Omental fat pad (tissue), 3 donors: ENCODE measurements at regions not wholly inside any gene's neighbourhood (a gene's known extent, or its start where the extent isn't known, plus 50 kb on each side); places are given as distances from the start of the nearest gene placed in this dataset.

Experiments
- ATAC-seq: fragments of 150-250 bp; one replicate; pipeline ENCODE4 v1.9.1; 2016; ENCODE audit warnings: mild to moderate bottlenecking, moderate library complexity; ENCODE audit not compliant: low FRiP score
- DNase-seq: peaks from one replicate; pipeline ENCODE4 v3.0.0-alpha.2; 2019; ENCODE audit warnings: low spot score
- TF ChIP-seq, protein P1 (sequence below), 3 donors: fragments of 450-650 bp; IDR thresholded peaks; one replicate each; pipeline ENCODE4 v1.5.1; 2016 to 2017; ENCODE audit warnings: antibody characterized with exemption in 3 of 3, mild to moderate bottlenecking in 3 of 3, moderate library complexity in 2 of 3

DNA sequence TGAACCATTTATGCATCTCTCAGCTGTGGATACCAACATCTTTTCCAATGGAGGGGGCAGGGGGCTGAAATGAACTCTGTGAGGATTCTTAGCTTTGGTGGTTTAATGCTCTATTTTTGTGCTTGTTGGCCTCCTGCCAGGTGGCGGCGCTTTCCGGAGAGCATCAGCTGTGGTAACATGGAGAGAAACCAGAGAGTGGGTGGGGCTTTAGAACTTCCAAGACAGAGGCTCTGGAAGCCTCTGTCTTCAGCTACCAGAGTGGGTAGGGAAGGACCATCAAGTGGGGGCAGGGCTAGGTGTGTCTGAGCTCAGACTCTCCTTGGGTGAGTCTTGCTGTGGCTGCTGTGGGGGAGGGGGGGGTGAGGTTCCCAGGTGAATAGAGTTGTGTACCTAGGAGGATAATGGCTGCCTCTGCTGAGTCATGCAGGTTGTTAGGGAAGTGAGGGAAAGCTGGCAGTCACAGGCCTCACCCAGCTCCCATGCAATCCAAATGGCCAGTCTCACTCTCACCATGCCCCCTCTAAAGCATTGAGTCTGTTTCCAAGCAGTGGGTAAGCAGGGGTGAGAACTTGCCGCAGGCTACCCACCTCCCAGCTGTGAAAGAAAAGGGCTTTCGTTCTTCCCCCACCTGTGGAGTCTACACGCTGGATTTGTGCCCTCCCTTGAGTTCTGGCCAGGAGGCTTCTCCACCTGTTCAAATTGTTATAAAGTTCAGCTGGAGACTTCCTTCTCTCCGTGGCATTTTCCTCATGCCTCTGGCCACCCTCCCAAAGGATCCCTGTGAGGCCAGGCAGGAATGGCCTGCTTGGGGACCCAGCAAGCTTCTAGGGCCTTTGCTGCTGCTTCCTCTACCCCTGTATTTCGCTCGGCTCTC is 527.0 kb downstream of the NEBL start:
- DNase-seq = no peak
- TF ChIP-seq, protein P1, sequence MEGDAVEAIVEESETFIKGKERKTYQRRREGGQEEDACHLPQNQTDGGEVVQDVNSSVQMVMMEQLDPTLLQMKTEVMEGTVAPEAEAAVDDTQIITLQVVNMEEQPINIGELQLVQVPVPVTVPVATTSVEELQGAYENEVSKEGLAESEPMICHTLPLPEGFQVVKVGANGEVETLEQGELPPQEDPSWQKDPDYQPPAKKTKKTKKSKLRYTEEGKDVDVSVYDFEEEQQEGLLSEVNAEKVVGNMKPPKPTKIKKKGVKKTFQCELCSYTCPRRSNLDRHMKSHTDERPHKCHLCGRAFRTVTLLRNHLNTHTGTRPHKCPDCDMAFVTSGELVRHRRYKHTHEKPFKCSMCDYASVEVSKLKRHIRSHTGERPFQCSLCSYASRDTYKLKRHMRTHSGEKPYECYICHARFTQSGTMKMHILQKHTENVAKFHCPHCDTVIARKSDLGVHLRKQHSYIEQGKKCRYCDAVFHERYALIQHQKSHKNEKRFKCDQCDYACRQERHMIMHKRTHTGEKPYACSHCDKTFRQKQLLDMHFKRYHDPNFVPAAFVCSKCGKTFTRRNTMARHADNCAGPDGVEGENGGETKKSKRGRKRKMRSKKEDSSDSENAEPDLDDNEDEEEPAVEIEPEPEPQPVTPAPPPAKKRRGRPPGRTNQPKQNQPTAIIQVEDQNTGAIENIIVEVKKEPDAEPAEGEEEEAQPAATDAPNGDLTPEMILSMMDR (IDR thresholded peaks at IDR 0.05) = no peak
- ATAC-seq = no peak

DNA sequence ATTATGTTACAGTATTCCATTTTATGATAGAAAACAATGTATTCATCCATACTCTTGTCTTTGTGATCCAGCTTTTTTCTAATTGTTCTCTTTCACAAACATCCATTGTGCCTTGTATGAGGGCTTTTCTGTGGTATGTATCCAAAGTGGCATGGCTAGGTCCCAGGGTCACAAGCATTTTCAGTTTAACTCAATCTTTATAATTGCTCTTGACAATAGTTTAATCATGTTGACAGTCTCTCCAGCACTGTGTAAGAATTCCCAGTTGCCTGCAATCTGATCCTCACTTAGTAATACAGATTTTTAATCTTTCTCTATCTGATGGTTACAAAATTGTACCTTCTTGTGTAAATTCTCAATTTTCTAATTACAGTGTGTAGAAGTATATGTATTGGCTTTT is 533.4 kb downstream of the NEBL start:
- TF ChIP-seq, protein P1 (IDR thresholded peaks at IDR 0.05) = no peak
- ATAC-seq (no peak), DNase-seq (no peak)

DNA sequence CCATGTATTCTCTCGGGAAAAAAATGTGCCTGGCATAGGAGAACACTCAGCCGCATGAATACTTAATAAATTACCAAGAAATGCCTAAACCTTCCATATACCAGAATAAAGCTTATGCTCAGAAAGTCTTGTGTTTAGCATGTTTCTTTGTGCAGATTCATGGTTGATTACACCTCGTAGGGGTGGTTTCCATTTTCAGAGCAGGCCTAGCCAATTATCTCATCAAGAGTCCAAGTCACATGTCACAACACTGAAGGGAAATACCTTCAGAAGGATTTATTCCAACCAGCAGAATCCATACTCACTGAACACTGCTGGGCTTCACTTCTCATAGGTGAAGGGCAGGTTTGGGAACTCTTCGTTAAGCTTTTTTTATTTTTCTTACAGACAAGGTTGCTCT is 539.7 kb downstream of the PLXDC2 start:
- TF ChIP-seq, protein P1 (IDR thresholded peaks at IDR 0.05) = no peak
- ATAC-seq (no peak), DNase-seq (no peak)

DNA sequence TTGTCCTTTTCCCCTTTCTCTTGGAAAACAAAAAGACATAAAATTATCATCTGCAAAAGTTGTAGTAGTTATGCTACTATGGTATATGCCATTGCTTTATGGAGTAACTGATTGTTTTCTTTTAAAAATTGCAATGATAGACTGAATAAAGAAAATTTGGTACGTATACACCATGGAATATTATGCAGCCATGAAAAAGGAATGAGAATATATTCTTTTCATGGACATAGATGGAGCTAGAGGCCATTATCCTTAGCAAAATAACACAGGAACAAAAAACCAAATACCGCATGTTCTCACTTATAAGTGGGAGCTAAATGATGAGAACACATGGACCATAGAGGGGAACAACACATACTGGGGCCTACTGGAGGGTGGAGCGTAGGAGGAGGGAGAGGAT is 538.8 kb downstream of the PLXDC2 start:
- TF ChIP-seq, protein P1 (IDR thresholded peaks at IDR 0.05) = no peak
- no peak for ATAC-seq

DNA sequence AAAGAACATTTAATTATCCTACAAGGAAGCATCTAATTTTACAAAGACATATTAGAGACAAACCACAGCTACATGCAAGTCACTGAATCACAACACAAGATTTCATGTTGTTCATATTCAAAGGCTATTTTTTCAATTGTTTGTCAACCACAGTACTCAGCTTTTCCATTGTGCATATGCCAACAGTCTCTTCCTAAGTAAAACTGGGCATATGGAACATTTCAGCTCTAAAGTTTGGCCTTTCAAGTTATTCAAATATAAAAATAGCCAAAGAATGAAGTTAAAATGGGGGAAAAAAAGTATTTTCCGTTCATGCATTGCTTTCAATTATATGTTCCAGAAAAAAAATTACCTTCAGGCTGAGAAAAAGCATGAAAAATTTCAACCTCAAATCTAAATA is 537.9 kb downstream of the PLXDC2 start:
- DNase-seq (no peak), ATAC-seq (no peak)
- TF ChIP-seq, protein P1 (IDR thresholded peaks at IDR 0.05) = no peak

More for the DNA sequence above, 538.8 kb downstream of the PLXDC2 start:
- DNase-seq = no peak

DNA sequence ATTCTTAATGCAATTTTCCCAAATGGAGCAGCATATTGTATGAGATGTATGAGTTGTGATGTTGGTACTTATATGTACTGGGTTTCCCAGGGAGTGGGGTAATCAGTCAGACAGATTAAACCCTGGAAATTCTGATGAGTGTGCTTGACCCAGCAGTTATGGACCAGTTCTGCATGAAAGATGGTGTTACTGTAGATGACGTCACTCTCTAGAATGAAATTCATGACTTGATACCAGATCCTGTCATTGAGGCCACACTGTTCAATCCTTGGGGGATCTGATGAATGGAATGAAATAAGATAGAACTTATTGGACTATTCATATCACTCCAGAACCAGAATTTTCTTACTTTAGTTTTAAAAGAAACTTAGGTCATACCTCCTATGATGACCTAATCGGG is 534.3 kb downstream of the PLXDC2 start:
- TF ChIP-seq, protein P1 (IDR thresholded peaks at IDR 0.05) = no peak
- no peak for ATAC-seq

DNA sequence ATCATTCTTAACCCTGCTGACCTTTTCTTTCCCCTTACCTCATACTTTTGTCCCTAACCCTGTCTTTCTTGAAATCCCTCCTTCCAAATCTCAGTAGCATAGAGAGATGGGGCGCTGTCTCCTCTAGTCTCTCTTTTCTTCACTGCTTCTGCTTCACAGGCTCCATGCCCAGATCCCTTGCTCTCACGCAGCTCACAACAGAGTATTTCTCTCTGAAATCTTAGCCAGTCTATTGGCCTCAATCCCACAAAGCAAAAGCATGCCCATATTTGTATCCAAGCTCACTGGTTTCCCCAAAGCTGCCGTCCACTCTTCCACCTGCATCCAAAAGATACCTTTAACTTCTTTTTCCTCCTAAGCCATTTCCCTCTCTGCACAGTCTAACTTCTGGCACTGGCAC is 526.8 kb downstream of the PLXDC2 start:
- TF ChIP-seq, protein P1 (IDR thresholded peaks at IDR 0.05) = no peak
- DNase-seq = no peak
- ATAC-seq = no peak

More for the DNA sequence above, 534.3 kb downstream of the PLXDC2 start:
- no peak for DNase-seq
